ENCODE measurements at regions not wholly inside any gene's neighbourhood (a gene's known extent, or its start where the extent isn't known, plus 50 kb on each side); places are given as distances from the start of the nearest gene placed in this dataset.
"Not testable (repeated sequence)": the region's sequence is repeated elsewhere in the genome, so short reads cannot be mapped to it uniquely, and the experiment has no call there.

GRCh38 chr3:107942244-107942643 lies 148.6 kb downstream of the CD47 start:
- DNase-seq (ENCODE audit: low read depth), result no peak

DNA sequence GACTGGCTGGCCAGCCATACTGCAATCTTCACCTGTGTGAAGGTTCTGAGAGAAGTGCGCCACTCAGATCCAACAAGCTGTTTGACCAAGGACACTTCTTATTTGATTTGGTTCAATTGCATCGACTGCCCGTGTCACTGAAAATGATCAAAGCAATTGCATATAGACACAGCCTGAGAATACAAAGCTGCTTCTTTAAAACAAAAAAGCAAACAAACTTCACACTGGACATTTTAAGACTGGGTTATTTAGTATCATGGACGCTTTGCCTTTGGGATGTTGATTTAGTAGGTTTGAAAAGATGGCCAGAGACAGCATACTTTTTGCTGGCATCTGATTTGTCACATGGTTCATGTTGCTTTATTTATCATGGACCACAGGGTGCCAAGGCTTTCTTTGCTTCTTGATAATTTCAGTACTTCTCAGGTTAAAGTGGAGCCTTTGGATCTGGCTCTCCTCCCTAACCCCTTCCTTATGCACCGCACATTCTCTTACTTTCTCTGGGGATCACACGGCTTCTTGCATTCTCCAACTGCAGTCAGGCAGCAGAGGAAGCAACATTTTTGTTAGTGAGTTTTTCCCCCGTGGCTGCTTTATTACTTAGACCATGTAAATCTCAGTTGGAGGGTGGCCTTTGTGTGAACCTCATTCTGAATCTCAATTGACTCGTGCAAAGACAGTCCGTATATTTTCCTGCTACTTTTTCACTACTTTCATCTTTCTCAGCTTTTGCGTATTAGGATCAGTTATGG lies 151.0 kb downstream of the CD47 start:
- no peak for DNase-seq (ENCODE audit: low read depth)

DNA sequence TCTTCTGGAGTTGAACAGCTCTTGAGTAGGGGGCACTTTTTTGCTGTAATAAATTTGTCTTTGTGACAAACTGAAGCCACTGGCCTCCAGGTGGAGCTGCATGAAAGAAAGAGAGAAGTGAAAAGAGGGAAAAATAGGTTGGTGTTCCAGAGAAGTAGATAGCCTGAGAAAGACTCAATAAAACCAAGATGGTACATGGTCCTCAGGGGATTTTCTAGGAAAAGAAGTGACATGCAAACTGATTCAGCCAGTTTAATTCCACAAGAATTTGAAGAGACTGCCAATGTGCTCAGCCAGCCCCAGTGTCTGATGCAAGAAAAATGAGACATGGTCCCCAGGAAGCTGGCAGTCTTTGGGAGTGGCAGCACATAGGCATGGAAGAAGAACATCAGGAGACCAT lies 152.7 kb downstream of the CD47 start:
- peak; percentile 44 for DNase-seq (ENCODE audit: low read depth)

GRCh38 chr3:107934808-107935207 lies 156.0 kb downstream of the CD47 start:
- DNase-seq (ENCODE audit: low read depth), result no peak

DNA sequence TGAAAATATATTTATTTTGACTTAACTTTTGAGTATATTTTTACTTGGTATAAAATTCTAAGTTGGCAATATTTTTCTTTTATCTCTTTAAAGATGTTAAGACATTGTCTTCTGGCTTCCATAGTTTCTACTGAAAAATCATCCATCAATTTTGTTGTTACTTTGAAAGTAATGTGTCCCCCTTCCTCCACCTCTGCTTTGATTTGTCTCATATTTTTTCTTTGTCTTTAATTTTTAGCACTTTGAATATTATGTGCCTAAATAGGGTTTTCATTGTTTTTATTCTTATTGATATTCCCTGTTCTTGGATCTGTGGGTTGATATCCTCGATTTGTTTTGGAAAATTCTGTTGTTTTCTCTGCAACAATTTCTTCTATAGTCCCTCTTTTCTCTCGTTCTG lies 157.4 kb downstream of the CD47 start:
- DNase-seq (ENCODE audit: low read depth), result no peak

DNA sequence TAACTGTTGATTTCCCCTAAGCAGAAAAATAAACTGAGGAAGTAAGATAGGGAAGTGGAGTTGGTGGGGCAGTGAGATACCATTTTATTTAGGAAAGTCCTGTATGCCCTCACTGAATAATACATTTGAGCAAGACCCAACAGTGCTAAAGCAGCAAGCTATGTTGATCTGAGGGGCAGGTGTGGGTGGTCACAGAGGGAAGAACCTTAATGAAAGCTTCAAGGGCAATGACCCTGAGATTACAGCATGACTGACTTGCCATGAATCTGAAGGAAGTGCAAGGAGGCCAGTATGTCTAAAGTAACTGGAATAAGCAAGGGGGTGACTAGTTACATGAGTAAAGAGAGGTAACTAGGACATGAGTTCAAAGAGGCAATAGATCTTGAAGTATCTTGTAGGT lies 159.5 kb downstream of the CD47 start:
- DNase-seq (ENCODE audit: low read depth), result no peak

GRCh38 chr3:107929088-107929487 lies 161.7 kb downstream of the CD47 start:
- DNase-seq (ENCODE audit: low read depth), result no peak

DNA sequence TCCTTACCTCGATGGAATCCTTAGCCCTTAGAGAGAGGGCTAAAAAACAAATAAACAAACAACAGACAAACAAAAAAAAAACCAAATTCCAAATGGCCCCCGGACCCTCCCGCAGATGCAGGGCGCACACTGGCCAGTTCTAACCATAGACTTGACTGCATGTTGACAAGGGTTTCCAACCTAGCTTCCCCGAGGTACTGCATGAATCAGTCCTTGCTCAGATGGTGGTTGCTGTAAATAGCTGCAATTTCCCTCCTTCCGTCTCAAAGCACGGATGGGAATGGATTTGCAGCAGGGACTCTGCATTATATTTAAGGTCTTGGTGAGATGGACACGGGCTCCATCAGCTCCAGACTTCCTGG lies 162.8 kb downstream of the CD47 start:
- DNase-seq (ENCODE audit: low read depth), result peak; percentile 40

DNA sequence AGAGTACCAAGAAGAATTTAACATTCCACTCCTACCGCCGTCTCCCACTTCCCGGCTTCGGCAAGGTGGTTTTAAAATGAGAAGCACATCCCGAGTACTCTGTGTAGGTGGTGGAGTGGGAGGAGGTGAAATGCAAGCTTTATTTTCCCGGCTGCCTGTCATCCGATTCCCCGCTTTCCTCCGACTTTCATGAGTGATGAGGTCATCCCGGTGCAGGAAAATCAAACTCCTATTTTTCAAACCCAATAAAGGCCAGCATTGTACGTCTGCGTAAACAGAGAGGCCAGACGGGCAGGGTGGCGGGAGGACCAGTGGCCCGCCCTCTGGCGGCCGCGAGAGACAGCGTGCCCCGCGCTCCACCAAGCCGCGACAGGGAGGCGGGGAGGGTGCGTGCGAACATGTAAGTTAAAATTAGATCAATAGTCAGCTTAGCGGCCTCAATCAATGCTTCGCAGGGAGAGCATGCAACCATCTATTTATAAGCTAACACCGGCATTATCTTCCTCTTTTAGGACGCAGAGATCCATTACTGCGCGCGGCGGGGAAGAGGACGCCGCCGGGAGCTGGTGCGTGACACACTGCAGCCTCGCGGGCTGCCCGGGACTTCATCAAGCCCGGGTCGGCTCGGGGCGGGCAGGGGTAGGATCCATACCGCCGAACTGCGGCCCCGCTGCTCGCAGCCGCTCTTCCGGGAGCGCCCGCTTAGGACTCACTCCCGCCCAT lies 163.3 kb downstream of the CD47 start:
- DNase-seq (ENCODE audit: low read depth), result peak; percentile 65

- DNase-seq (ENCODE audit: low read depth), result no peak
Measured at GRCh38 chr3:107925851-107926250, 165.0 kb downstream of the CD47 start.

- DNase-seq (ENCODE audit: low read depth), result no peak
Measured at GRCh38 chr3:107921038-107921437, 169.8 kb downstream of the CD47 start.

GRCh38 chr3:107920538-107920937 lies 170.3 kb downstream of the CD47 start:
- DNase-seq (ENCODE audit: low read depth), result no peak

- no peak for DNase-seq (ENCODE audit: low read depth)
Measured at GRCh38 chr3:107919239-107919638, 171.6 kb downstream of the CD47 start.

DNA sequence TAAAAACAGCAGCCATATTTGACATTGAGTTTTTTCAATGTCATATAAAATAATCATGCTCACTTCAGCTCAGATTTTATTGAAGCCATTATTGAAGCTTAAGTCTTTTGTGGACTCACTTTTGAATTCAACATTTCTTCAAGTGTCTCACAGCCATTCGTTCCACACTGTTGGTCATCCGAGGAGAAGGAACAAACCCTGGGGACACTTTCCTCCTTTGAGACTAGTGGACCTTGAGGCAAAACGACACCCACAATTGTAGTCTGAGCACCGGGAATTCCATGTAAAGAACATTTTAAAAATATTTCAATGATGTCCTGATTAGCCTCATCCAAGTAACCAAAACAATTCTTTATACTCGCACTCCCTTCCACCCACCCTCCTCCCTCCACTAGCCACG lies 174.7 kb downstream of the CD47 start:
- no peak for DNase-seq (ENCODE audit: low read depth)

DNA sequence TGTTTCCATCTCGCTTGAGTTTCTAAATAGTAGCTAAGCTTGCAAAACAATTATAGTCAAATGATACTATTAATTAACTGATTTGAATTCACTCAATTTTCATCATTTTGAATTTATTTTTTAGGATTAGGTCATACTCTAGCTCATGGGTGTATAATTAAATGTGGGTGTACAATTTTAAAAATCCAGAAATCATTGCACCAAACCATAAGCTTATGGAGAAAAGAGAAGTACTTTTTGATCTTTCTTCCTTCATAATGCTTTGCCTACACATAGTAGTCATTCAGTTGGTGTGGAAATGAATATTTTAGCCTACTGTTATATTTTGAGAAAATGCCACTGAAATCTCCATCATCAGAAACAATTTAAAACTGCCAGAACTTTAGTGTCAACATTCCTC lies 175.1 kb downstream of the CD47 start:
- no peak for DNase-seq (ENCODE audit: low read depth)

GRCh38 chr3:107913701-107914100 lies 177.1 kb downstream of the CD47 start:
- peak; percentile 11 for DNase-seq (ENCODE audit: low read depth)

DNA sequence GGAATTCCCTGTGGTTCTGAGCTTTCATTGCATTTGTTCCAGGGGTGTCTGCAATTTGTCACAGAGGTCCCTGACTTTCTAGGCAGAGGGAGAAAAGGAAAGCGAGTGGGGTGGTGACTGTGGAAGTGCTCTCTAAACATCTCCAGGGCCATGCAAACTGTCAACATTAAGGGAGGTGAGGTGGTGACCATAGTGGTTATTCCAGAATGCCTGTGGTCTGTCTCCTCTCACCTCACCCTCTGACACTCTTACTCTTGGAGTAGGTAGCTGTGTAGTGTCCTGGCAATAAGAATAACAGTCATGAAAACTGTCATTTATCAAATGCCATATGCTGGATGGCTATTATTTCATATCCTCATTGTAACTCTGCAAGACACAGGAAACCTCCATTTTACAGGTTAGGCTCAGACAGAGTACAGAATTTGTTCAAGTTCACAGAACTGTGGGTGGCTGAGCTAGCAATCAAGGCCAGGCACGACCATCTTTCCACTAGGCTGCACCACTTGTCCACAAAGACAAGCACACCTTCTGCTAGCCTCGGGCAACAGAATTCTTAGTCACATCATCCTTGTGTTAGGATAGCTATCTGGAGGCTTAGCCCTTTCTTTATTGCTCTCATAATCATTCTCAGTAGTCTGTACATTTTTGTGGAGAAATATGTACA lies 179.4 kb downstream of the CD47 start:
- DNase-seq (ENCODE audit: low read depth), result no peak

GRCh38 chr3:107910713-107911259 lies 180.0 kb downstream of the CD47 start:
- no peak for DNase-seq (ENCODE audit: low read depth)

GRCh38 chr3:107909583-107909982 lies 181.2 kb downstream of the CD47 start:
- not testable (repeated sequence) for DNase-seq (ENCODE audit: low read depth)

DNA sequence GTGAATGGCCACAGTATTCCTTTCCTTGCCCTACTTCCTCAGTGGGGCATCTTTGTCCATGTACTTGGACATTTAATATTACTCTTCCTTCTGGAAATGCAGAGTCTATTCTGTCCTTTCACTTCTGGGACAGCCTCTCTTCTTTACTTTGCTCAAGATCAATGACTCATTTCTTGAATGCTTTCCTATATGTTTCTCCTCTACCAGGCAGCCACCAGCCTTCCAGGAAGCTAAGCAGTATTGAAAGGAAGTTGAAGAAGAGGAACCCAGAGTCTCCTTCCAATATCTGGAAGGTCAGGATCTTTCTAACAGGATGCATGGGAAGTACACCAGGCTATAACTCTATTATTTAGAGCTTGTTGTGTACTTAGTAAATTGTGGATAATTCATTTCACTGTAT lies 182.8 kb downstream of the CD47 start:
- DNase-seq (ENCODE audit: low read depth), result no peak

- DNase-seq (ENCODE audit: low read depth), result no peak
Measured at GRCh38 chr3:107904536-107905066, 186.2 kb downstream of the CD47 start.

DNA sequence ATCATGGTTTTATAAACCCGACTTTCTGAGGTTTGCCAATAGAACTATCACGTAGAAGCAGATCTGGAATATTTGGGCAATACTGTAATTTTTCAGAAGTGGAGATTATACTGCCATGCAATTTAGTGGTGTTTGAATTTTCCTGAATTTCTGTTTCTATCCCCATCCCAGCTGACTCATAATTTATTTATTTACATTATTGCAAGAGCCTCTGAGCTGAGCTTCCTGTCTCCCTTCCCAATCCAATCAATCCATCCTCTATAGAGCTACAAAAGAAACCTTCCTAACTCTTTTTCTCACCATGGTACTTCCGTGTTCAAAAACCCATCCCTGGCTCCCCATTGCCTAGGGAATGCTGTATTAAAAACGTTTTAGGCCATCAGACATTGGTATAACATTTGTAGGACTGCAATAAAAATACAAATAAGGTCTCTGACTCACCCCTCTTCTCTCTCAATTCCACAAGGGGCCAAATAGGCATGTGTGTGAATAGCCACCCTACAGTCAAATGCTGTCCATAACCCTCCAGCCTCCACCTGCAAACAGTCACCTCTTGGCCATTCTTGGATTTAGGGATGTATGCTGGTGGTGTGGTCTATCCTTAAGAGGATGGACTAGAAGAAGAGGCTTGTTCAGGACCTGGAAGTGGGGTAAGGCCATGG lies 190.7 kb downstream of the CD47 start:
- DNase-seq (ENCODE audit: low read depth), result peak; percentile 53
